Stimulated activated naive CD8-positive, alpha-beta T cell treated with anti-CD3 and anti-CD28 coated beads, Interleukin-15, Interleukin-2, amounts not matched to agents 100 U/mL and 50 U/mL, for 24 hours (primary cell): ENCODE measurements at regions not wholly inside any gene's neighbourhood (a gene's known extent, or its start where the extent isn't known, plus 50 kb on each side); places are given as distances from the start of the nearest gene placed in this dataset.
"Not testable (repeated sequence)": the region's sequence is repeated elsewhere in the genome, so short reads cannot be mapped to it uniquely, and the experiment has no call there.

Experiments used
- ATAC-seq: fragments of 150-1000 bp; cut with Tn5 transposase; one replicate; pipeline ENCODE4 v1.10.0; 2021
- DNase-seq: peaks from one replicate; pipeline ENCODE4 v3.0.0; 2021

DNA sequence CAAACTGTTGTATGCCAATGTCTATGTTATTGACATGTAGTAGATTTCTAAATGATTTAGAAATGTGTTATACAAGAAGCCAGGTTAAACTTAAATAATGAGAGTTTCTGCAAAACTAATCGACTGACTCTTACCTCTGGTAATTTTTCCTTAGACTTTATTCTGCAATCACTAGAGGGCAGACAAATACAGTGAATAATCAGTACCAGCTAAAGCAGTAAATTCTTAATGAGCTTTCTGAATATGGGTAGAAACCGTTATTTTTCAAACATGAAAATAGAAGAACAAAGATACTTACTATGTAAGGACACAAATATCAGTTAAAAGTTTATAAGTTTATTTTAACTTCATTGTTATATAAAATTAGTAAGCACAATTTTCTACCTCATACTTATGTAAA lies 97.9 kb upstream of the RGS1 start:
- no peak for DNase-seq
- ATAC-seq: peak; percentile 61

DNA sequence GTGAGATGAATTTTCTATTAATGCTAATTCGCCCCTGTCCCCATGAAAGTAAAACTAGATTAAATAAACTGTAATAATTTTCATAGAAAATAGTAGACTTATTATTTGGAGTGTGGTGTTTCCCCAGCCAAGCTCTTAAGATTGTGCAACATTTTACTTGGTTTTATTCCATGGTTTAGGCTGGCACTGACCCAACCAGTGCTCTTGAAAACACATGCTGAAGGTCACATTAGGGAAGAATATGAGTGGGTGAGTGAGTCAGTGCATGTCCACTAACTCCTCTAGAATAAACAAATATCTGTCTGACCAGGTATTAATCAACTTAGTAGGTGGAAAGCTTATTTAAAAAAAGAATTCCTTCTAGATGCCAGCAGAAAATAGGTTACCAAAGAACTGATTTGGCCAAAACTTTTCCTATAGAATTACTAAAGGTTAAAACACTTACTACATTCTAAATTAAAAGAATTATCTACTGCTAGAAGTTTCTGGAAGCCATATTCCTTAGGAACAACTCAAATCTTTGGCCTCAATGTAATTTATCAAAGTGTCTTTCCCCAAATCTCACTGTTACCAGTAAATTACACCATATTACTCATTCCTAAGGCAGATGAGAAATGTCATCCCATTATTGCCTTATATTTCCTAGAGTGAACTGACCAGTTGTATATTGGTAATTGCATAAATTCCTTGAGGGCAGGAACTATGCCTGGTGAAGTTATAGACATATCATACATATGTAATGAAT lies 89.7 kb upstream of the RGS1 start:
- DNase-seq: no peak

DNA sequence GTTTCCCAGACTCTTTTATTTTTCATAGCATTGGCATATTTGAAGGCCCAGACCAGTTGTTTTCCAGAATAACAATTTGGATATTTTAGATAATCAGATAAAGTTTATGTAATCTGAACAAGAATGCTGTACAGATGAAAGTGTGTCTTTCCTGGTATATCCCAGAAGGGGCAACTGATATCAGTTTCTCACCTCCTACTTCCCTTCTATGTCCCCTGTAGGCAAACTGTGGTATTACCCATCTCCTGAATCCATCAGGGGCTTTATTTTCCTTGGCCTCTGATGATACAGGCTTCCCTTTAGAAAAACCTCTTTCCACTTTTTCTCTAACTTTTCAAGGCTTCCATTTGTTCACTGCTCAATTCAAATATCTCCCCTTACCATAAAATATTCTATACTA lies 87.5 kb upstream of the RGS1 start:
- ATAC-seq: no peak
- no peak for DNase-seq

More for the DNA sequence above, 89.7 kb upstream of the RGS1 start:
- ATAC-seq: no peak

DNA sequence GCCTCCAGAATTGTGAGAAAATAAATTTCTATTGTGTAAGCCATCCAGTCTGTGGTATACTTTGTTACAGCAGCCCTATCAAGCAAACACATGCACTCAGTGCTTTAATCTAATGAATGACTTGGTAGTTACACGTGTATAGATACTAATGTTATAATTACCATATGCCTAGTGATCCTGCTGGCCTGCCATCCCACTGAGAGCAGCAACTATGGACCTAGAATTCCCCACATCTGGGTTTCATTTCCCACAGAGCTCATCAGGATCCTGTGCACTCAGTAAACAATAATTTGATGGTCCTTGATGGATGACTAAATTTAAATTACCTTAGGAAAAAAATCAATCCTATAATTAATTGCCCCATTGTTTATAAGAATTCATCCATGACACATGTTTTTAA lies 86.5 kb upstream of the RGS1 start:
- no peak for DNase-seq
- no peak for ATAC-seq

DNA sequence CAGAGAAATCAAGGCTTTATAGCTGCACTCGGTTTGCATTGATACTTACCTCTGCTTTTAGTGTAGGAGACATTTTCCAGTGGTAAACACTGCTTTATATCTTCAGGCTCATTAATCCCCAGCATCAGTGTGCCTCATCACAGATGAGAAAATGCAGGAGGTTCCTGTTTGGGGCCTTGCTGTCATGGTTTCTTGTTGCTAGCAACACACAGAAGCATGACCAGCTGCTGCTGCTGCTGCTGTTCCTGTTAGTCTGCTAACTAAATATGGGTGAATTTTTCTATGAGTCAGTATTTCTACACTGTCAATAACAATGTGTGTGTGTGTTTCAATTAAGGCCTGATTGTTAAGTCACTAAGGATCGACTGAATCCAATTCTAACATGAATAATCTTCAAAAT lies 85.8 kb upstream of the RGS1 start:
- no peak for DNase-seq
- ATAC-seq: peak; percentile 46

DNA sequence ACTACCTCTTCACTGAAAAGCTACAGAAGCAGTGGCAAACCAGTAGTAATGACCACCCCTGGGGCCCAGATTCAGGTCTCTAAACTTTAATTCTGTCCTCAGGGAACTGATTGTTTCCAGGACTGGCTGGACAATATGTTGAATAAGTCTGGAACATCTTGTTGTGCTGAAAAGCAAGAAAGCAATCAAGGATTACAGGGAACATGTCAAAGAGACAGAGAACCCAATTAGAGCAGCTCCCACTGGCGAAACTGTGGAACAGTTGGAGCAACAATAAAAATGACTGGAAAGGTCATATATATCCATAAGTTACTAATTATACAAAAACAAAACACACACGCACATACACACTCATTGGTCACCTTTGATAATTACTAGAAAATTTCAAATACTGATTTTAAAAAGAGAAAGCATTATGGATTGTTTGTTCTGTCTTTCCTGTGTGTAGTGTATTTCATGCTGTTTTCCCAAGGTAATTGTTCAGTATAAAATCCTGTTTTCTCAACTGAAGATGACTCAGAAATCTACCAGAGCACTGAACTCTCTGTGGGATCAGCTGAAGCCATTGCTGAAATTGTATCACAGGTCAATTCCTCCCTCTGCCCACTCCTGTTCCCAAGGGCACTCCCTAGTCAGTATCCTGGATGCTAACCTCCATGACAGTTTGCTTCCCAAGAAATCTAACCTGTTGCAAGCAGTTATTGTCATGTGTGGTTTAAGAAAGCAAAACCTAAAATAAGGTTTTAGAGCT lies 83.6 kb upstream of the RGS1 start:
- DNase-seq: no peak
- no peak for ATAC-seq

DNA sequence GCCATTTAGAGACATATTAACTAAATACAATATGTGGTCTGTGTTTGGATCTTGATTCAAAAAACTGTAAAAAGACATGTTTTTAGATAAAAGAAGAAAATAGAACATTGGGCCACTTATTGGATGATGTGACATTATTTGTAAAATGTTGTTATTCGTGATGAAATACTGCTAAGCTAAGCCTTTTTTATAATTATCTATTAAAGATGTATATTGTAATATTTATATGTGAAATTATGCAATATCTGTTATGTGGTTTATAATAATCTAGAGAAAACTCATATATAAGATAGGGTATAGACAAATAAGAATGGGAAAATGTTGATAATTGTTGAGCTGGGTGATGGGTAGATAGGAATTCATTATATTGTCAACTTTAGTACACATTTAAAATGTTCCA lies 82.0 kb upstream of the RGS1 start:
- ATAC-seq (no peak), DNase-seq (no peak)

DNA sequence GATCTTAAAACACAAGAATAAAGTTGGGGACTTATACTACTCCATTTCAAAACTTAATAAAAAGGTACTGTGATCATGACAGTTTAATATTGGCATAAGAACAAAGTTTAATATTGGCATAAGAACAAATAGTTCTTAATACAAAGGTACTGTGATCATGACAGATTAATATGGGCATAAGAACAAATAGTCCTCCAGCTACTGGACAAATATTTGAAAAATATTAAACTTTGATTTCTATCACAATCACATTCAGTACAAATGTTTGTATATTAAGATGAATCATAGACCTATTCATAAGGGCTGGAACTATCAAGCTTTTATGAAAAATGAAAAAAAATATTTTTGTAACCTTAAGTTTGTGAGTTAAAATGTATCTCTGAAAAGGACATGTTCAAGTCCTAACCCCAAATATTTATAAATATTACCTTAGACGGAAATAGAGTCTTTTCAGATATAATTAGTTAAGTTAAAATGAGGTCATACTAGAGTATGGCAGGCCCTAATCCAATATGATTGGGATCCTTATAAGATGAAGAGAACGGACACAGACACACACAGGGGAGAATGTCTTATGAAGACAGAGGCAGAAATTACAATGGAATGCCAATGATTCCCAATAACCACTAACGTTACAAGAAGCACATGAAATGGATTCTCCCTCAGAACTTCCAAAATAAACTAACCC lies 79.1 kb upstream of the RGS1 start:
- no peak for ATAC-seq
- DNase-seq: no peak

DNA sequence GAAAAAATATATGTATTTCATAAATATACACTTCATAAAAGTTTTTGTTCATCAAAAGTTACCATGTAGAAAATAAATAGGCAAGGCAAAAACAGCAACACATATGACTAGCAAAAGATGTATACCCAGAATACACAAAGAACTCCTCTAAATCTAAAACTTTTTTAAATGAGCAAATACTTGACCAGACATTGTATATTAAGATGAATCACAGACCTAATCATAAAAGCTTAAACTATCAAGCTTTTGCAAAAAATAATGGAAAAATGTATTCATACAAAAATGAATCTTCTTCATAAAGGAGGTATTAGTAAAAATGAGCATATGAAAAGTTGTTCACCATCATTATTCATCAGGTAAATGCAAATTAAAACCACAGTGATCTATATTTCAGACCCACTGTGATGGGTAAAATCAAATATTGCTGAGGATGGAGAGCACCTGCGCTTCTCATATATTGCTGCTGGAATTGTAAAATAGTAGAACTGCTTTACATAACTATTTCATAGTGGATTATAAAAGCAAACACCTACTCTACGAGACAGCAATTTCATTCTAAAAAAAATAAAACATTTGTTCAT lies 78.3 kb upstream of the RGS1 start:
- DNase-seq (no peak), ATAC-seq (no peak)

DNA sequence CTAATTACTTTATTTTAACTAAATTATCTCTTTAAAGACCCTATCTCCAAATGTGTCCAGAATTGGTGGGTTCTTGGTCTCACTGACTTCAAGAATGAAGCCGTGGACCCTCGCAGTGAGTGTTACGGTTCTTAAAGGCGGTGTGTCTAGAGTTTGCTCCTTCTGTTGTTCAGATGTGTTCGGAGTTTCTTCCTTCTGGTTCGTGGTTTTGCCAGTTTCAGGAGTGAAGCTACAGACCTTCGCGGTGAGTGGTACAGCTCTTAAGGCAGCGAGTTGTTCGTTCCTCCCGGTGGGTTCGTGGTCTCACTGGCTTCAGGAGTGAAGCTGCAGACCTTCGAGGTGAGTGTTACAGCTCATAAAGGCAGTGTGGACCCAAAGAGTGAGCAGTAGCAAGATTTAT lies 77.5 kb upstream of the RGS1 start:
- ATAC-seq, DNase-seq: not testable (repeated sequence)

DNA sequence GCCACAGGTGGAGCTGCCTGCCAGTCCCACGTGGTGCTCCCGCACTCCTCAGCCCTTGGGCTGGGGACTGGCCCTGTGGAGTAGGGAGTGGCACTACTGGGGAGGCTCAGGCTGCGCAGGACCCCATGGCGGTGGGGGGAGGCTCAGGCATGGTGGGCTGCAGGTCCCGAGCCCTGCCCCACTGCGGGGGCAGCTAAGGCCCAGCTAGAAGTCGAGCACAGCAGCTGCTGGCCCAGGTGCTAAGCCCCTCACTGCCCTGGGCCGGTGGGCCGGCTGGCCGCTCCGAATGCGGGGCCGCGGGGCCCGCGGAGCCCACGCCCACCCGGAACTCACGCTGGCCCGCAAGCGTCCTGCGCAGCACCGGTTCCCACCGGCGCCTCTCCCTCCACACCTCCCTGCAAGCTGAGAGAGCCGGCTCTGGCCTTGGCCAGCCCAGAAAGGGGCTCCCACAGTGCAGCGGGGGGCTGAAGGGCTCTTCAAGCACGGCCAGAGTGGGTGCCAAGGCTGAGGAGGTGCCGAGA lies 76.5 kb upstream of the RGS1 start:
- ATAC-seq, DNase-seq: not testable (repeated sequence)

DNA sequence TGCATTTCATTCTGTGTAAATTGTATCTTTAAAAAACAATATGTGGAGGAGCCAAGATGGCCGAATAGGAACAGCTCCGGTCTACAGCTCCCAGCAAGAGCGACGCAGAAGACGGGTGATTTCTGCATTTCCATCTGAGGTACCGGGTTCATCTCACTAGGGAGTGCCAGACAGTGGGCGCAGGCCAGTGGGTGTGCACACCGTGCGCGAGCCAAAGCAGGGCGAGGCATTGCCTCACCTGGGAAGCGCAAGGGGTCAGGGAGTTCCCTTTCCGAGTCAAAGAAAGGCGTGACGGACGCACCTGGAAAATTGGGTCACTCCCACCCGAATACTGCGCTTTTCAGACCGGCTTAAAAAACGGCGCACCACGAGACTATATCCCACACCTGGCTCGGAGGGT lies 75.0 kb upstream of the RGS1 start:
- not testable (repeated sequence) for DNase-seq, ATAC-seq

DNA sequence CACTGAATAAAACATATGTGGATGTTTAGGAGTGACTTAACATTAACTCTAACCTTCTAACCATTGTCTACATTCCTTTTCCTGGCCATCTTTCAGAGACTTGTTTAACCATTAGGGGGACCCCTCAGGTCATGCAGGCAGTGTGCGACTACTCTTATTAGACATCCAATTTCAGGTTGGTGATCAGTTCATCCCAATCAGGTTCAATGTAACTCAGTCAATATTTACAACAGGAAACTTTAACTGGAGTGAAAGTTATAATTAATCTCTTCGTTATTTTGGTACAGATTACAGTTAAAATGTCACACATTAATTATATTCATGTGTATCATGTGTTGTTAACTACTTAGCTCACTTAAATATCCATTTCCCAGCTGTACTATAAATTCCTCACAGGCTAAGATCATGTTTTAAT lies 68.8 kb upstream of the RGS1 start:
- ATAC-seq: peak; percentile 84
- DNase-seq: no peak

DNA sequence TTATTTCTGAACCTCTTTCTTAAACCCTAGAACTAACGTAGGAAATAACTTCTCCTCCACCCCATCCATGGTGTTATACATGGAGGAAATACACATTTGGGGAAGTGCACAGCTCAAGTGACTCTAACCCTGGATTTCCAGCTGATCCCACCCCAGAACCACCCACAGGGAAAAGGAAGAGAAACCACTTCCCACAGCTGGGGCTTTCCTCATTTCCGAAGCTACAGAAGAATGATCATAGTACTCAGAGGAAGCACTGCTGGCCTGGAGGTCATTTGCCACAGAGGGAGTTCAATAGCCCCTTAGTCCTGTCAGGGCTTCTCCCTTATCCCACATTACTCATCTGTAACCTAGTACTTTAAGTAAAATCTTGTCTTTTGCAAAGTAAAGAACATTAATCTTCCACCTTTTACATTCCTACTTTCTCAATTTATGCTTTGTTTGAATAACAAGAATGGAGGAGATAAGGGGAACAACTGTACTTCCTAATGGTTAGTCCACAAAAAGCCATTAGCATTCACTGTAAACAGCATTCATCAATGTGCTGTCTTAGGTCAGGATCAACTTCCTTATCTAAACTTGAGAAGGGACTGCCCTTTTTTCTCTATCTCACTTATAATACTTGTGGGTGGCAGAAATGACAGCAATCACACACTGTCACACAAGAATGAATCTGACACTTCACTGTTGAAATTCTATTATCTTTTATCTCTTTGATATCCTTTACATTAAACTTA lies 63.0 kb upstream of the RGS1 start:
- no peak for DNase-seq
- ATAC-seq: no peak

DNA sequence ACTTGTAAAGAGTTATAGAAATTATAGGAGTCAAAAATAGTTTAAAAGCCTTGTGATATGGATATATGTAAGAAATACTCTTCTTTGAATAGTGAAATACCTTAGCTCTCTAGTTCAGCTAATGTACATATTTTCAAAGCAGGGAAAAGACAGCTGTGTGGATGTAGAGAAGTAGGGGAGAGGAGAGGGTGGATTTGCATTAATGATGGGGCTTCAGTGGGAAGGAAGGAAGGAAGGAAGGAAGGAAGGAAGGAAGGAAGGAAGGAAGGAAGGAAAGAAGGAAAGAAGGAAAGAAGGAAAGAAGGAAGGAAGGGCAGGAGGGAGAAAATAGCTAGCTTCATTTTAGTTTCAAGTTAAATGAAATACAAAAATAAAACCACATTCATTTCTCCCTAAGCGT lies 62.4 kb upstream of the RGS1 start:
- ATAC-seq (no peak), DNase-seq (no peak)

DNA sequence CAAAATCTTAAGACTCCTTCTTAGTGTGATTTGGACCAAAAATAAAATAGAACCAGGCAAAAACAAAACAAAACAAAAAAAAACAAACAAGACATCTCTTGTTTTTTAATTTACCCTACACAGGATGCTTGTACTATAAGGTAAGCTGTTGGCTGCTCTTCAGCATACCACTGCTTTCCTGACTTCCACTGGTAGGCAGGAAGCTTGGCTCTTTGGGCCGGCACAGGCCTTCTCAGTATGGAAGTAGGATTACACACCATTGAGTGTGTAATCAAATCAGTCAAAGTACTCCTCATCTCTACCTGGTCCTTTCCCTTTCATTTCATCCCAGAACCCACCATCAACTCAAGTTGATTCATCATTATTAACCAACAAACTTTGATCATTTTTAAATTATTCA lies 61.9 kb upstream of the RGS1 start:
- DNase-seq: no peak
- no peak for ATAC-seq

DNA sequence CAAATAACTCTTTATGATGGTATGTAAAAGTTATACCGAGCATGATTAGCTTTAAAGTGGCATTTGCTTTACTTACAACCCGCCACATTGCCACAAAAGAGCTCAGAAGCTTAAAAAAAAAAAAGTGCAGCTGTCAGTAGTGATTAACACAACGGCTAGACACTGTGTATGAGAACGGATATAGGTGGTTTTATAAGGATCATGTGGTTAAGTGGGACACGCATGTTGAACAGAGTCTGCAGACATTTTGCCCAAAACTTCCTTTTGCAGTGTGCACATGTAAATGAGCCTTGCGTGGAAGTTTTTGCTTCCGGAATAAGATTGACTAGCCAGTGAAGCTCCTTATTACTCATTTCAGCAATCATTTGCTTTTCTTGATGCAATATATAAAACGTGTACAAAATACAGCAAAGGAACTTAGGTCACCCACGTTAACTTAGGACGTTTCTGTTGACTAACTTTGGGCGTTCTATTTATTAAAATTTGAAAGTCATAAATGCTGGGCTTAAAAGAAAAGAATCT lies 58.7 kb upstream of the RGS1 start:
- DNase-seq (peak; percentile 34), ATAC-seq (peak; percentile 99)

DNA sequence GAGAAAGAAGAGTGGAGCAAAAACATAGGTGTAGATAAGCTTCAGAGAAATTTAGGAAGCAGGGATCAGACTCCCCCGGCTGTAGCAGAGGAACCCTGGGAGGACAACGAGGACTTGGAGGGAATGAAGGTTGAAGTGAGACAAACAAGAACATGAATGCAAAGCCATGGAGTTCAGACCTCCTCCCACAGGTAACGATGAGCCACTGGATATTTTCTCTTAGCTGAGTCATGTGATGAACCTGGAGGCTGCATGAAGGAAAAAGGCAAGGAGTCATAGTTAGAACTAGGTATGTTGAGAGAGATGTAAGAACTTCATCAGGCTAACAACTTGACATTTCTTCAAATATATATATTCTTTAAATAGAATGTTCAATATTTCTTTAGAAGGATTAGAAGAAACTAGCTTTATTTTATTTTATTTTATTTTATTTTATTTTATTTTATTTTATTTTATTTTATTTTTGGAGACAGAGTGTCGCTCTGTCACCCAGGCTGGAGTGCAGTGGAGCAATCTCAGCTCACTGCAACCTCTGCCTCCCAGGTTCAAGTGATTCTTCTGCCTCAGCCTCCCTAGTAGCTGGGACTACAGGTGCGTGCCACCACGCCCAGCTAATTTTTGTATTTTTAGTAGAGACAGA lies 57.7 kb upstream of the RGS1 start:
- not testable (repeated sequence) for ATAC-seq, DNase-seq

DNA sequence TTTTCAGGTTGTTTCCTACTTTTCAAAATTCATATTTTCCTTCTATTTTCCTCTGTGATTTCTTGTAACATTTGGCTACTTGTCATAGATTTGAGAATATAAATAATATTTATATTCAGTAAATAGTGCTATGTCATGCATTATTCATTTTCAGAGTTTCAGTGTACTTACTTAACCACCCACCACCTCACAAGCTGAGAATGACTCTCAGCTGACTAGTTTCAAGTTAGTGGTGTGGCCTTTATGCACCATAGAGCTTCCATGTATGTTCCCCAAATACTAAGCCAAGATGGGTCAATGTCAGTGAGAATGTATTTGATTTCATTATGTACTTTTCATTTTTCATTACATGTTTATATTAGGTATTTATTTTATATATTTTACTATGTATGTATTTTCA lies 56.9 kb upstream of the RGS1 start:
- ATAC-seq: no peak
- no peak for DNase-seq

DNA sequence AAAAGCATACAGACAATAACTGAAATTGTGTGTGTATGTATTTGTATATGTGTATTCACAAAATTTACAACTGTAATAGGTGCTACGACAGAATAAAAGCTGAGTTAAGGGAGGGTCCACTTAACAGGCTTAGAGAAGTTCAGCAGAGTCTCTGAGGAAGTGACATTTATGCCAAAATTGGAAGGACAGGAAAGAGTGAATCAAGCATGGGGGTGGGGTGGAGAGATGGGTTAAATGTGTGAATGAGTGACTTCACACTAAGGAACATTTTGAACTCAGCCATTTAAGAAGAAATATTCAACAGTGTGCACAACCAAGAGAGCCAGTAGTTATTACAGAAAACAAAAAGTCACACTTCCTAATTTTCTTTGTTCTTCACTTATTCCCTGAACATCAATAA lies 53.8 kb upstream of the RGS1 start:
- peak; percentile 62 for DNase-seq
- ATAC-seq: peak; percentile 57

DNA sequence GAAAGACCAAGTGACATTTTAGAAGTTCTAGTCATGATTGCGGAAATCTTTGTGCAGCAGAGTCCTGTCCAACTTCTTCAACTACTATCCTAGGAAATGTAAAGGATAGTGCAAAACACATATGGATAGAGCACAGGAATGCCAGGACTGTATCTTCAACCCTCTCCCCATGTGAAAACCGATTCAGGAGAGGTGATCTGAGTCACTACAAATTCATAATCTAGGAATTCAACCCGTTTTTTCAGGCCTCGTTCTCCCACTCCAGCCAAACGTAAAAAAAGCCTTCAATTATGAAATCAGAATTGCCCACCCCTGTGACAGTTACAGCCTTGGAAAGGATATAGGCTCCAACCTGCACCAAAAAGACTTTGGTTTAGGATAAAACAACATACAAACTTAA lies 52.9 kb upstream of the RGS1 start:
- ATAC-seq (no peak), DNase-seq (no peak)
